GM18907 (cell line): ENCODE measurements at regions not wholly inside any gene's neighbourhood (a gene's known extent, or its start where the extent isn't known, plus 50 kb on each side); places are given as distances from the start of the nearest gene placed in this dataset.

Source experiments
- ATAC-seq: cut with Tn5 transposase; IDR thresholded peaks from one replicate; pipeline ENCODE4 v1.9.1; 2021; ENCODE audit warnings: mild to moderate bottlenecking, moderate library complexity; ENCODE audit not compliant: unreplicated experiment

- no peak for ATAC-seq
These were observed 560.9 kb downstream of the MED13L start for GRCh38 chr12:115716551-115716950.

- no peak for ATAC-seq
These were observed 564.8 kb downstream of the MED13L start for GRCh38 chr12:115712676-115713075.

DNA sequence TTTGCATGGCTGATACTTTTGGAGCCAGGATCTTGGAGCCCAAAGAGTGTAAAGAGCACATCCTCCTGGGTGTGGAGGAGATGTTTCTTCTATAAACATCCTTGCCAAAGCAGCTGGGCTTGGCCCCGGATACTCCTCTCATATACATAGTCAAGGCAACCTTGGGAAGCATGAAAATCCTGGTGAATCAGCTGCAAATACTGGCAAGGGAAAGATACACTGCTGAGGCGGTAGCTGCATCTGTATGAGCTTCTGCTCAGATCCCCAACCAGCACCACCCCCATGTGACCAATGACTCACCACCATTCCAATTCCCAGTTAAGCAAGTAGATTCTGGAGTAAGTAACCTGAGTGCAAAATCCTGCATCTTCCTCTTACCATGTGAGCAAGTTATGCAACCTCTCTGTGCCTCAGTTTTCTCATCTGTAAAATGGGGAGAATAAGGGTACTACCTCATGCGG is 567.4 kb downstream of the MED13L start:
- ATAC-seq: no peak

GRCh38 chr12:115709540-115710011 is 567.9 kb downstream of the MED13L start:
- no peak for ATAC-seq

- no peak for ATAC-seq
These were observed 568.7 kb downstream of the MED13L start for GRCh38 chr12:115708801-115709200.

DNA sequence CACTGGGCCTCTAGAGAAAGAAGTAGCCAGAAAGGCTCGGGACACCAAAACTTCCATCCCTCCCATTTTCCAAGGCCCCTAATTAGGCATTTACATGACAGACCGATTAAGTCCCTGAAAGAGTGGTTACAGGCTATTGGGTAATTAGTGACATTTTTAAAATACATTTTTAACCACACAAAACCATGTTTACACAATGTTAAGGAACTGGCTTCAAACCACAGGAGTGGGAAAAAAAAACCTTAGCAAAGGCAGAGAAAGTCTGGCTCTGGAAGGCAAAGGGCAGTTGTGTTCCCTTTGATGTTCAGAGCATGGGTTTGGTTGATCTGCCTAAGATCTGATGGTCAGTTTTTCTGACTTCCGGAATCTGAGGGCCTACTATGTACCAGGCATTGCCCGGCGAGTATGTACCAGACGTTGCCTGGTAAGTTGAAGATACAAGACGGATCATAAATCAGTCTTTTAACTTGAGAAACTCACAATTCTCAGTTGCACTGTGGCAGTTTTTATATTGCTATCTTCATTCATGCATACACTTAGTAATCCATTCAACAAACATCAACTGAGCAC is 576.5 kb downstream of the MED13L start:
- no peak for ATAC-seq

DNA sequence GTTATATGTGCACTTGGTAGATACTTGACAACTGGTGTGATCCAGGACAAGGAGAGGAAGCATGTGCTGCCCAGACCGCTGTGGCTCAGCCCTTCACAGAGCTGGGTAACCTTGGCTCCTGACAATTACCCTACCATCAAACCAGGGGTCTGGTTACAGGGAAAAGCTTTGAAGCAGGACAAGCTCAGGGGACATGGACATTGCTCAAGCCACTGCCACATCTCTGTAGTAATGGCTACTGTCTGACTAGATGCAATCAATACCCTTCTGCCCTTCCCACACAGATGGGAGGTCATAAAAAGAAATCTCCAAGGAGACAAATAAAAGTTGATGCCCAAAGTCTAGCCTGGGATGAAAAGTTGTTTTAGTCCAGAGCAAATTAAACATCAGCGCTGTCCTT is 577.4 kb downstream of the MED13L start:
- no peak for ATAC-seq

- ATAC-seq: no peak
These were observed 579.2 kb downstream of the MED13L start for GRCh38 chr12:115698257-115698656.

- ATAC-seq: no peak
These were observed 580.2 kb downstream of the MED13L start for GRCh38 chr12:115697340-115697739.

DNA sequence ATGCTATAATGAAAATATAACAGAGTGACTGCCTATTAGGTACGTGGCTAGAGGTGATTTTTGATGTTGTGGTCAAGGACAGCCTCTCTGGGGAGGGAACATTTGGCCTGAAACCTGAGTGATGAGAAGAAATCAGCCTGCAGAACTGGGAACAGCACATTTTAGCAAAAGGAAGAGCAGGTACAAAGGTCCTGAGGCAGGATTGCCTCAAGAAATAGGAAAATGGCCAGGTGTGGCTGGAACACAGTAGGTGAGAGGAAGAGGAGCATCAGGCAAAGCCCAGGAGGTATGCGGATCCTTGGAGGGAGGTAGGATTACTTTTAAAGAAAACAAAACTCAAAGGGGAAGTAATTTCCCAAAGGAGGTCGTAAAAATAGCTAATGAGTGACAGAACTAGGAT is 582.9 kb downstream of the MED13L start:
- ATAC-seq: no peak

DNA sequence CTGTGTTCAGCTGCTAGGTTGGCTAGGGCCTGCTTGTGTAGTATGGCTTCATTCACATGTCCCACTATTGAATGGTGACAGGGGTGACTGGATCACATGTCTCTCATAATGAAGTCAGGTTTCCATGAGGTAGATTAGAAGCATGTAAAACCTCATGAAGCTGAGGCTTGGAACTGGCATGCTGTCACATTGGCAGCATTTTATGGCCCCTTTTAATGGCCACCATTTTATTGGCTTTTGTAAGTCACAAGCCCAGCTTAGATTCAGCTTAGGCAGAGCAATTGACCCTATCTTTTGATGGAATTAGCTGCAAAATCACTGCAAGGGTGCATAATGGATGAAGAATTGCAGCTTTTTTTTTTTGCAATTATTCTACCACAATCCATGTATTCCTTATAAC is 583.5 kb downstream of the MED13L start:
- no peak for ATAC-seq

DNA sequence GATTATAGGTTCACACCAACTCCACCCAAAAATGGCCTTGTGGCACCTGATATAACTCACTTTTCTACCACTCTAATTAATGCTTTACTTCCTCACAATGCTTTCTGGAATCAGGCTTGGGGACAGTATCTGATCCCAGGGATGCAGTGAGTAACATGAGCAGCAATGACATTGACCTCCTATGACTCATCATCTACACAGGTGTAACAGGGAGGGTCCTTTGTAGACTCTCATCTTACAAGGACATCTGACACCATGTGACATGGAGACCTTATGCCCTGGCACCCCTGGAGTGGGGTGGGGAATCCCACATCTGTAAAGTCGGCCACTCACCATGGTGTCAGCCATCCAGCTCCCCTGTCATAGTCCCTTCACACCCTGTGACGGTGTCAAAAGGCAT is 586.4 kb downstream of the MED13L start:
- no peak for ATAC-seq

DNA sequence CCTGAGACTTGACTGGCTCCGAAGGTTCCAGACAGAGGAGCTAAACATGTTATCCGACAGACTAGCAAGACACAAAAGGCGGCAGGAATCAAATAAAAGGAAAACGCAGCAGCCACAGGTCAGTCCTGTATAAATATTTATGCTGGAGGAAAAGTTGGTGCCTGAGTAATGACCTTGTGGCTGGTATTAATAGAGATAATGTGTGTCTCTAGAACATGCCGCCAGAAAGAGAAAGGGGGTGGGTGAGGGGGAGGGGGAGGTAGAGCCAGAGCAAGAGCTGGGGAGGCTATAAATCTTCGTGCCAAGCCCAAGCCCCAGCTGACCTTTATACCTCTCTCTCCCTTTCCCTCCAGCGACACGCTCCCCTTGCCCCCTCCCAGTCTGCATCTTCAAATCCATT is 590.4 kb downstream of the MED13L start:
- no peak for ATAC-seq

DNA sequence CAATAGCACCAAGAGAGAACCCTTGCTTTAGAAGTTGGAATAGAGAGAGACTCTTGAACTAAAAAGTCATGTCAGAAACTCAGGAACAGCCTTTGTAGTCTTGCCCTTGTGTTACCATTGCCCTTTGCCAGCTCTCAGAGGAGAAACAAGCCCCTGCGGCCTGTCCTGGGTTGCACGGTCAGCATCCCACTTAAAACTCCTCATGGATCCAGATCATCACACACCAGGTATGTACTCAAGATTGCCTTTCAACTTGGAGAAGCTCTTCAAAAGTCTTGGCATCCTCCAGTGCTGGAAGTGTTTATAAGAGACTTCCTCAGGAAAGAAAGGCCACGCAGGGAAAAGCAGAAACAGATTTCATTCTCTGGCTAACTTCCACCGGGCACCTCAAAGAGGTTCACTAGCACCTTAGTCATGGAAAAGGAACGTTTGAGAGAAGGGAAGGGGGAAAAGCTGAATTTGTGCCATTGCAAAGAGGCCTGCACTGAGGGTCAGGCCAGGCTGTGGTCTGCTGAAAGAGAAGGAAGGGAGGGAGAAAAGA is 594.2 kb downstream of the MED13L start:
- no peak for ATAC-seq

DNA sequence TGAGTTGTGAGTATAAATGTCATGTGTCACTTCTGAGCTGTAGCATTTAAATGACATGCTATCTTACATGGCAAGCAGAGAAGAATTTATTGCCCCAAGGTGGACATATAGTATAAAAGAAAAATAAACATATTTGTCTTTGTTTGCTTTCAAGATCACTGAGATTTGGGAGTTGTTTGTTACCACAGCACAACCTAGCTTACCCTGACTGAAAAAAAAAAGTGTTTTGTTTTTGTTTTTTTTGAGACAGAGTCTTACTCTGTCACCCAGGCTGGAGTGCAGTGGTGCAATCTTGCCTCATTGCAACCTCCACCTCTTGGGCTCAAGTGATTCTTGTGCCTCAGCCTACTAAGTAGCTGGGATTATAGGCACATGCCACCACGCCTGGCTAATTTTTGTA is 596.5 kb downstream of the MED13L start:
- no peak for ATAC-seq

DNA sequence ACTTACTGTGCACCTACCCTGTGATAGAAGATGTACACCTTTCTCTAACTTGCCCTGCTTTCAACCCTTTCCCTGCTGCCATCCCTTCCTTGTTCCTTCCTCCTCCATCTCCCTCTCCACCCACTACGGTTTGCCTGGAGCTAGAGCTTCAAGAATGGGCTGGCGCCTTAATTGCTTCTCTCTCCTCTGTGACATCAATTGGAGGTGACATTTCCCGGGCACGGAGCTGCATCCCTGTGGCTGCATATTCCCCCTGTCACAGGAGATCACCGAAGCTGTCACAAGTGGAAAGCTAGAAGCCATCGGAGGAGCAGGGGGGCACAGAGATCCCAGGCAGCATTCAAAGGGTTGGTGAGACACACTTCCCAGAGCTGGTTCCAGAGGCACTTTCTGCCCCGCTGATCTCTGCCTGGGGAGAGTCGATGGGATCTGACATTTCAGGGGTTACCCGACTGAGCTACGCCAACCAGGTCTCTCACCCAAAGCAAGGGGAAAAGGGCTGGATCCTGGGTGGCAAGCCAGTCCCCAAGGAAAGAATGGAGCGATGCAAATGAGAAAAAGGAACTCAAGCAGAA is 604.9 kb downstream of the MED13L start:
- no peak for ATAC-seq

DNA sequence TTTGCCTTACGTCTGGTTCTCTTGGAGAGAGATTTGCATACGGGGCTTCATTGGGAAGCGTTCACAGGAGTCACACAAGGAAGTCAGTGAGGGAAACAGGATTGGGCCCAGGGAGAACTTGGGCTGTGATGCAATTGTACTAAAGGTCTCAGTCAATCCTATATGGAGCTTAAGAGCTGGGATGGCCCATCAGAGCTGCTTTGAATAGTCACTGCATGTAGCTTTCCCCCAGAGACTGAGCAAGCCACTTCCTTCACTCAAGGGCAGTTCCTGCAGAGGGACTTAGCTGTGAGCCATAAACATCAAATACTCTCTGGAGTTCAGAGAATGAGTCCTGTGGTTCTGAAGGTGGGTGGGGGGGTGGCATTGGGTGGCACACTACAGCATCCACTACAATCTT is 605.4 kb downstream of the MED13L start:
- no peak for ATAC-seq

DNA sequence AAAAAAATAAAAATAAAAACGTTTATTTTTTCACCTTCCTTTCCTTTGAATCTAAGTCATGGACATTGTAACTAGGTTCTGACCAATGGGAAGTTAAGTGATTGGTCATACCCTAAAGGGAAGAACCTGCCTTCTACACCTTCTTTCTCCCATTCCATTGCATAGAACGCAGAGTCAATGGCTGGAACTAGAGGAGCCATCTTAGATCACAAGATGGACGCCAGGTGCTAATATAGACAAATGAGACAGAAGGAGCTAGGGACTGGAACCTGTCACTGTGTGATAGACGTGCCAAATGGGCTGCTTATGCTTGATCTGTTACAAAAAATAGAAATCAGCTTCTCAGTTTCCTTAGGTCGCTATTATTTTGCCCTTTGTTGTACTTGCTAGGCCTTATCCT is 606.6 kb downstream of the MED13L start:
- ATAC-seq: no peak

- ATAC-seq: no peak
These were observed 610.4 kb downstream of the MED13L start for GRCh38 chr12:115667116-115667515.

- no peak for ATAC-seq
These were observed 611.3 kb downstream of the MED13L start for GRCh38 chr12:115666168-115666567.

DNA sequence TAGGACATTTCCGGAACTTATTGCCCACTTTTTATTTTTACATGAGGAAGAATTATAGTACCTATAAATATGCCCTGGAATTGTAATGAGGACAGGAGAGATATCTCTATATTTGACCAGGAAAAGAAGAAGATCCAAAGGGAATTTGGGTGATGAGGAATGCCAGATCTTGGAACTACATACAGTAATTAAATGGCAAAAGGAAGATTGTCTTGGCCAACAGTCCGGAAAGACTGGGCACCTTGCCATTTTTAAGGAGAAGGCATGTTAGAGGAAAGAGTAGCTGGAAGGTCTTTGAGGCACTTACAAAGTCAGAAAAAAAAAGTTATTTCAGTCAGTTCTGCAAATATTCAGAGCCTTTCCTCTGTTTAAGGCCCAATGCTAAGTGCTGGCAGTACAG is 616.4 kb downstream of the MED13L start:
- ATAC-seq: no peak

DNA sequence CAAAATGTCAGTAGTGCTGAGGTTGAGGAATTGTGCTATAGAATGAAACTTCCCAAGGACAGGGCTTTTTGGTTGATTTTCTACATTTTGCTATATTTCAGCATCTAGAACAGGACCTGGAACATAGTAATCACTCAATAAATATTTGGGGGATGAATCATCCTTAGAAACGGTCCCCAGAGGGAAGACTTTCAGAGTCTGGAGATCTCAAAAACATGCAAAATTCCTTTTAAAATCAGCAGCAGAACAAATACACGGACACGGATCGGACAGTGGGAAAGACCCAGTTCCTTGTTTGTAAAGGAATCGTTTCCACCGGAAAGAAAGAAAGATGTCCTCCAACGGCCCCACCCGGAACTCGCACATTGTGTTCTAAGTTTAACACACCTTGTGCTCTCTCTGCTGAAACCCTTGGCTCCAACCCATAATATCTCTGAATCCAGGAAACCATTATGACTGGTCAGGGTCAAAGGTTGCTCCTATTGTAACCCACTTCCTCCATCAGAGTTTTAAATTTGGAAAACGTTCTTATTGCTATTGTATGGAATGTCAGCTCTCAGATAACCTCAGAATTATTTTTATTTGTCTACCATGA is 617.2 kb downstream of the MED13L start:
- no peak for ATAC-seq
